Activated naive CD4-positive, alpha-beta T cell treated with anti-CD3 and anti-CD28 coated beads, Interleukin-2, amount 10 ng/mL, durations not matched to agents 7 days and 5 days (primary cell): ENCODE measurements at regions not wholly inside any gene's neighbourhood (a gene's known extent, or its start where the extent isn't known, plus 50 kb on each side); places are given as distances from the start of the nearest gene placed in this dataset.

Source experiments
- CTCF ChIA-PET: fragments of 350-600 bp; sonication (Branson Sonifier 250); formaldehyde crosslinking; loops from one replicate; lab custom pipeline; 2021; ENCODE audit warnings: antibody characterized with exemption; lab: Charles Lee
- DNase-seq: peaks from one replicate; pipeline ENCODE4 v3.0.0-alpha.2; 2020
- H3K27ac Mint-ChIP-seq: one replicate; pipeline ENCODE4 v1.8.0; 2021; ENCODE audit warnings: mild to moderate bottlenecking, moderate library complexity, mixed read lengths
- H3K27me3 Mint-ChIP-seq: one replicate; pipeline ENCODE4 v1.8.0; 2021; ENCODE audit warnings: mild to moderate bottlenecking, mixed read lengths
- H3K36me3 Mint-ChIP-seq: one replicate; pipeline ENCODE4 v1.8.0; 2021; ENCODE audit warnings: mixed read lengths
- H3K4me1 Mint-ChIP-seq: one replicate; pipeline ENCODE4 v1.8.0; 2021; ENCODE audit warnings: mixed read lengths
- H3K4me3 Mint-ChIP-seq: one replicate; pipeline ENCODE4 v1.8.0; 2021; ENCODE audit warnings: mild to moderate bottlenecking, moderate library complexity, mixed read lengths
- H3K9me3 Mint-ChIP-seq: one replicate; pipeline ENCODE4 v1.8.0; 2021; ENCODE audit warnings: mixed read lengths

DNA sequence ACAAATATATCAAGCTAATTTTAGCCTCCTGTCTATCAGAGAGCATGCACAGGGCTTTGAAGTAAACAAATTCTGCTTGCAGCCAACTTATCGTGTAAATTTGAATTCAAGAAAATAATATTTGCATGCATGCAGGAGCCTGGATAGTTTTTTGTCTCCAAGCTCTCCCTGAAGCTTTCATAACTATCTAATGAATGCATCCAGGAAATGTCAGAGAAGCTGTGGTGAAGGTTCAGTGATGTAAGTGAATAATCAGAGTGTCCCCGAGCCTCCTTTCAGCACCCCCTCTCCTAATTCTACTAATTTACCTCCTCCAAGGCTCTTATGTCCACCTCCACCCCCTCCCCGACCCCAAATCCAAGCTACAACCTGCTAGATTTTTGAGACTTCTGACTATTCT lies 172.0 kb upstream of the ZNF32 start:
- no peaks in the 10 kb centered on the region for H3K36me3 Mint-ChIP-seq
- no peak overlapping the region for H3K27ac Mint-ChIP-seq
- CTCF ChIA-PET = no interaction called here
- no peak for DNase-seq
- no peak overlapping the region for H3K4me3 Mint-ChIP-seq
- no peaks in the 10 kb centered on the region for H3K9me3 Mint-ChIP-seq
- peaks cover 10% of the 10 kb centered on the region for H3K27me3 Mint-ChIP-seq
- H3K4me1 Mint-ChIP-seq = peaks cover 63% of the 10 kb centered on the region

DNA sequence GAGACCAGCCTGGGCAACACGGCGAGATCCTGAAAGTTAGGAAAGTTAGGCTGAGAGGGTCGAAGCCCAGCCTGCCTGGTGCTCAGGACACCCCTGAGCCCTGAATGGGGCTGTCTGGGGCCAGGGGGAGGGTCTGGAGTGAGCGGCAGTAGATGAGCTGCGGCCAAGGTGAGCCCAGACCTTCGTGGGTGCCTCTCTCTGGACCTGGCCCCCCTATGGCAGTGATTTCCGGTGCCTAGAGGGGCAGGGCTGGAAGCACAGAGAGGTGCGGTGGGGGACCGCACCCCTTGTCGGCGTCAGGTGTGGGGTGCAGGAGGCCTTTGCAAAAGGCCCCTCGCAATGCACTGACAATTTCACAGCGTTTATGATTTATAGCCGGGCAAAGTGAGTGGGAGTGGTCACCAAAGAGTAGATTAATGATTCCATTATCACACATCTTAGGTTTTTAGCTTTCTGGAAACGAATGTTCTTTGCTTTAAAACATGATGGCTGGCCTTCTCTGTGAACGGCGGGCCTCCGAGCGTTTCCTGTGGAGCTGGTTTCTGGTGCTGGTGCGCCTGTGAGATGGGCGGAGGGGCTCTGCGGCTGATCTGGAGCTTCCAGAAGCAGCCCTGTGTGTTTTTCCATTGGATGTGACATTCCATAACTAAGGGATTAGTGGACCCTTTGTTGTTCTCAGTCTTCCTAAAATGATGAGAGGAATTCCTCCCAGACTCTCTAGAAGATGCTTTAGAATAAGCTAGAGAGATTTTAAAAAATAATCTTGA lies 171.0 kb upstream of the ZNF32 start:
- H3K9me3 Mint-ChIP-seq = no peaks in the 10 kb centered on the region
- no peak overlapping the region for H3K27ac Mint-ChIP-seq

DNA sequence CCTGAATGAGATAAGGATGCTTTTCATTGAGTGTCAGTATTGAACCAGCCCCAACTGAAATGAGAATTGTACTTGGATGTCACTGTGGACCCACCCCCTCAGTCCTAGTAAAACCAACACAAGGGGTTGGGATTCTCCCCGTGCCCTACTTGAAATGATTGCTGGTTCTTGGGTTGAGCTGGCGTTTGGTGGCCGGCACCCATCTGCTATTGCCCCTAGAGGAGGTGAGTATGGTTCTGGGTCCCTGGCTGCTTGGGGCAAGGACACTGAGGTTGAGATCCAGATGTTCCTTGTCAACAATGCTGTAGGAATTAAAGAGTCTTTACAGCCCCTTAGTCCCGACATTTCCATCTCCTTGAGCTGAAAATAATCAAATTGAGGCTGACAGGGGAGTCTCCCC lies 170.0 kb upstream of the ZNF32 start:
- Mint-ChIP-seq H3K4me3 (no peak overlapping the region), H3K9me3 (no peaks in the 10 kb centered on the region), H3K27ac (no peak overlapping the region), H3K27me3 (peaks cover 10% of the 10 kb centered on the region), H3K4me1 (peaks cover 69% of the 10 kb centered on the region), H3K36me3 (no peaks in the 10 kb centered on the region)
- no peak for DNase-seq
- CTCF ChIA-PET = no interaction called here

More for the DNA sequence above, 171.0 kb upstream of the ZNF32 start:
- no peak for DNase-seq
- Mint-ChIP-seq H3K27me3 (peaks cover 10% of the 10 kb centered on the region), H3K36me3 (no peaks in the 10 kb centered on the region), H3K4me3 (no peak overlapping the region), H3K4me1 (peaks cover 72% of the 10 kb centered on the region)
- CTCF ChIA-PET = no interaction called here

DNA sequence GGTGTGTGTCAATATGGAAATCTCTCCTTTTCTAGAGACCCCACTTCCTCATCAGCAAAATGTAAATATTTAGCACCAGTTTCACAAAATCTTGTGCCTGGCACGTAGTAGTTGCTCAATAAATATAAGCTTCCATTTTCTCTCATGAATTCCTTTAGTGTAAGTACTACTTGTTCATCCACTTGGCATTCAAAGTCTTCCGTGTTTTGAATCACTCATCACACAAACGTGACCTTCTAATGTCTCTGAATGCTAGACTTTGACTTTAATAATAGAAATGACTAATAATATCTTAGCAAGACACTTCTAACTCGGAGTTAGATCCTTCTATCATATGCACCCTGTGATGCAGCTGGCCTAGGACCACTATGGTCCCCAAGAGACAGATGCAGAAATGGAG lies 168.7 kb upstream of the ZNF32 start:
- peaks cover 57% of the 10 kb centered on the region for H3K4me1 Mint-ChIP-seq
- H3K4me3 Mint-ChIP-seq = no peak overlapping the region
- CTCF ChIA-PET = interaction anchor here (0.6 kb wide), 1 partner anchor 134 kb away, joined by 4 read pairs; no protein-coding TSS in a partner anchor
- DNase-seq = no peak
- H3K27ac Mint-ChIP-seq = no peak overlapping the region
- H3K27me3 Mint-ChIP-seq = peaks cover 10% of the 10 kb centered on the region
- H3K36me3 Mint-ChIP-seq = no peaks in the 10 kb centered on the region
- H3K9me3 Mint-ChIP-seq = no peaks in the 10 kb centered on the region

DNA sequence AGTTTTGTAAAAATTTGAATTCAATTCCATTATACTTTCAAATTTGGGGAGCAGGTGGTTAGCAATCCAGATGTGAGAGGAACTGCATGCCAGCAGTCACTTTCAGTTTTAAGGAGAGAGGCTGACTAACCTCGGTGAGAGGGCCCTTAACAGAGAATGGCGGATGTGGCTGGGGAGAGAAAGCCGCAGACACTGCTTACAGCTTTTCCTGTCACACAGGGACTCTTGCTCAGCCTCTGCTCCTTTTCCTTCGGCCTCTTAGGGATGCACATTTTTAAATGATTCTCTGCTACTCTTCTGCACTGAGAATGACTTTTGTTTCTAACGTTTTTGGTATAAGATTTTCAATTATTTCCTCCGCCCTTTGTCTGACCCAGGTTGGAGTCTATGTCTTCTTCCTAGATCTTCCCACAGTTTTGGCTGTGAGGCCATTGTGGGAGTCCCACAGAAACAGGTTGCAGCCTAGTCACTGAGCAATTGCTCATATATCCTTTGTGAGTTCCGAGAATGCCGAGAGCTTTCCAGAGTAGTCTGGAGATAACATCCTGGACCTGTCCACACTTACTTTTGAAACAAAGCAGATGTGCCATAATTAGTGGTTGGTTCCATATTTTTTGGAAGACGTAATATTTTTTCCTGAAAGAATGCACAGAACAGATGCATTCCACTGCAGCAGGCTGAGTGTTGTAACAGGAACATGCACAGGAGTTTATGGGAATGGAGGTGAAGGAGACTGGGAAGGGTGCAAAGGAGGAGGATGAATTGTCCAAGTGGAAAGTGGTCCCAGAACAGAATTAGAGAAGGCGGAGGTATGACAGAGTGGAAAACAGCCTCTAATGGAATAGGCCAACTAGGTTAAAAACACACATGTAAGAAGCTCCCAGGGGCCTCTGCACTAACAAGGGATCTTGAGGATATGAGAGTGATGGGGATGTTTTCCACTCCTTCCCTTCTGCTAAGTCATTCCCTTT lies 168.0 kb upstream of the ZNF32 start:
- peaks cover 51% of the 10 kb centered on the region for H3K4me1 Mint-ChIP-seq
- H3K27me3 Mint-ChIP-seq = peaks cover 10% of the 10 kb centered on the region
- DNase-seq = peak; percentile 89
- CTCF ChIA-PET = interaction anchor here (0.6 to 0.7 kb wide), 2 partner anchors 134 to 213 kb away, joined by 3 to 4 read pairs; no protein-coding TSS in a partner anchor
- peak overlapping the region; percentile 50 for H3K4me3 Mint-ChIP-seq
- no peaks in the 10 kb centered on the region for H3K9me3 Mint-ChIP-seq
- no peaks in the 10 kb centered on the region for H3K36me3 Mint-ChIP-seq
- H3K27ac Mint-ChIP-seq = peak overlapping the region; percentile 54

DNA sequence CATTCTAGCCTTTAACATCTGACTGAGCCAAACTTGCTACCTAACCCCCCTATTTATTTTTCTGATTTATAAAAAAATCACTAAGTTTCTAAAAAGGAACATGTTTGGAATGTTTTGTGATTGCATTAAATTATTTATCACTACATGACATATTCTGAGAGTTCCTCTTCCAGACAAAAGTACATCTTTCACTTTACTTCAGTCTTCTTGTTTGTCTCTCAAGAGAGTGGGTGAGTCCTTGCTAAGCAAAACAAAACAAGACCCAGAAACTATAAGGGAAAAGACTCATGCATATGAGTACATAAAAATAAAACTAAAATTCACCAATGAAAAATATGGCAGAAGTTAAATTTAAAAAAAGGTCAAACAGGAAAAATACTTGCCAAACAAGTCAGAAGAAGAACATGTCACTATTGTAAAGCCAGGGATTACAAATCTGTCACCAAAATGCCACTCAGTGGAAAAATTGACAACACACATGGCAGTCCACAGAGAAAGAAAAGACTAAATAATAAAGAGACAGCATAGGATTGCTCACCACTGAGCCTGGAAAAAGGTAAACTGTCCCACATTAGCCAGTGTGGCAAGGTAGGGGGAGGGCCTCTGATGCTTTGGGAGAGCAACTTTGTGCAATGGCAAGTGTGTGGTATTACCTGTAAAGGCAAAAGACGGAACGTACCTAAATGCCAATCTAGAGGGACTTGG lies 166.7 kb upstream of the ZNF32 start:
- no peak for DNase-seq
- H3K4me3 Mint-ChIP-seq = no peak overlapping the region
- no peaks in the 10 kb centered on the region for H3K9me3 Mint-ChIP-seq
- H3K27ac Mint-ChIP-seq = peak overlapping the region; percentile 29
- no peaks in the 10 kb centered on the region for H3K36me3 Mint-ChIP-seq
- CTCF ChIA-PET = no interaction called here
- peaks cover 59% of the 10 kb centered on the region for H3K4me1 Mint-ChIP-seq
- peaks cover 10% of the 10 kb centered on the region for H3K27me3 Mint-ChIP-seq

DNA sequence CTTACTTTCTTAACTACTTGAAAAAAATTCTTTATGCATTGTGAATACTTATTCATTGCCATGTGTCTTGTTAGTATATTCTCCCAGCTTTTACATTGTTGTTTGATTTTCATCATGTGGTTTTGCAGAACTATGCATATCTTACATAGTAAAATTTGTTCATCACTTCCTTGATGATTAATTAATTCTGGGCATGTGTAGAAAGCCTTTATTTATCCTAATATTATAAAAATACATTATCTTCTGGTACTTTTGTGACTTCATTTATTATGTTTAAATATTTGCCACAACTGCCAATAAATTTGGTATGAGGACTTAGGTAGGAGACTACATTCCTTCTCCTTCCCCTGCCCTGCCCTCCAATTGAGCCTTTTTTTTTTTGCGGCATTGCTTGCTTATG lies 166.0 kb upstream of the ZNF32 start:
- Mint-ChIP-seq H3K27me3 (peaks cover 6% of the 10 kb centered on the region), H3K27ac (no peak overlapping the region), H3K9me3 (no peaks in the 10 kb centered on the region), H3K4me3 (no peak overlapping the region), H3K36me3 (no peaks in the 10 kb centered on the region), H3K4me1 (peaks cover 65% of the 10 kb centered on the region)
- CTCF ChIA-PET = no interaction called here
- no peak for DNase-seq

DNA sequence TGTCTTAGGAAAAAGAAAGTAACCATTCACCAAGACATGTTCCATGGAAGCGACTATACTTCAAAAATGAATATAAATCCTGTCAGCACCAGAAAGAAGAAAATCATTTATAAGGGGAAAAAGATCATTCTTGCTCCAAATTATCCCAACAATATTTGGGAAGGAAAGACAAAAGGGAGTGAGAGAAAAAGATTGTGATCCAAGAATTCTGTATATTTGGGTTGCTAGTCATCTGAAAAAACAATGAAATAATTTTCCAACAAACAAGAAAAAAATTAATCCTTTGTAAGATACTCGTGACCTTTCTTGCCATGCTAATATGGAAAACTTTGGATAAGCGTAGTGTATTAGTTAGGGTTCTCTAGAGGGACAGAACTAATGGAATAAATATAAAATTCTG lies 163.2 kb upstream of the ZNF32 start:
- Mint-ChIP-seq H3K4me3 (no peak overlapping the region), H3K27me3 (no peaks in the 10 kb centered on the region), H3K36me3 (no peaks in the 10 kb centered on the region), H3K27ac (no peak overlapping the region), H3K4me1 (peaks cover 69% of the 10 kb centered on the region), H3K9me3 (no peaks in the 10 kb centered on the region)
- CTCF ChIA-PET = no interaction called here
- no peak for DNase-seq

DNA sequence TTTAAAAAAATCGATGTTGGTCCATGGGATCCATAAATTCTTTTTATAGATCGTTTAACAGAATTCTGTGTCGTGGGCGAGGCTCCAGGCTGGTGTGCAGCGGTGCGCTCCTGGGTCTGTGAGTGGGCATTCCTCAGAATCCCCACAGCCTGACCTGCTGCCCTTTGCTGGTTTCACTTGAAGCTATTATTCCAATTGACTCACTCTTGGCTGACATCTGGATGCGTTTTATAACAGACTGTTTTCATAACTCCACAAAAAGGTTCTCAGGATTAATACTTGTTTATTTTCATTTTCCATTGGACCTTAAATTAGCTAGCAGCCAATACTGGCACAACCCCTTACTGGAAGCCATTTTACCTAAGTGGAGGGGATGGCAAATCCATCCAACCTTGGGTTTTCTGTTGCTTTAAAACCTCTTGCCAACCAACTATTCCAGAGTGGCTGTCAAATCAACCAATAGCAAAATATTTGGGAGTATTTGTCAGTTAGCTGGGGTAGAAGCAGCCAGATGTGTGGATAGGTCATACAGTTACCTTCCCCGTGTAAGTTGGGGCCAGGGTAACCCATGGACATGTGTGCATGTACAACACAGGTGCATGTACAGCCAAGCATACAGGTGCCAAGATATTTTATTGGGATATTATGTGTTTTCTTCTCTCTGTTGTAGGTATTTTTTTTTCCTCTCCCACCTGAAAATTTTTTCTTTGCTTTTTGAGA lies 160.7 kb upstream of the ZNF32 start:
- DNase-seq = no peak
- H3K9me3 Mint-ChIP-seq = no peaks in the 10 kb centered on the region
- no peak overlapping the region for H3K4me3 Mint-ChIP-seq
- CTCF ChIA-PET = interaction anchor here (1.7 kb wide), 1 partner anchor 9 kb away, joined by 4 read pairs; no protein-coding TSS in a partner anchor
- no peaks in the 10 kb centered on the region for H3K27me3 Mint-ChIP-seq
- no peak overlapping the region for H3K27ac Mint-ChIP-seq
- peaks cover 57% of the 10 kb centered on the region for H3K4me1 Mint-ChIP-seq
- H3K36me3 Mint-ChIP-seq = no peaks in the 10 kb centered on the region

DNA sequence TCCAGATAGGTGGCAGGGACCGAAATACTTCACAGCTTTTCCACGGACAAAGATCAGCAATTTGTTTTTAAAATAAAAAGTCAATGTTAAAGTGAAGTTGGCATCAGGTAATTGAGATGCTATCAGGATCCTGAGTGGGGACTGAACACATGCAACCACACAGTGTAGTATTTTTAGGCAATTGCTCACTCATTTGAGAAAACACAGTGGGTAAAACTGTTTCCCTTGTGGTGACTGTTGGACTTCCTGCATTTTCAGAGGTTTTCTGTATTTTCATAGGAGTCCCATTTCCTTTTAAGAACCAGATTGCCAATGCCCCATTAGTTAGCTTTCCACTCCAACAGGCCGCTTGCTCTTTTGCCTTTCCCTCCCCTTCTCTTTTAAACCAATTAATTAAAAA lies 159.5 kb upstream of the ZNF32 start:
- H3K27ac Mint-ChIP-seq = peak overlapping the region; percentile 24
- DNase-seq = no peak
- H3K4me3 Mint-ChIP-seq = no peak overlapping the region
- no peaks in the 10 kb centered on the region for H3K36me3 Mint-ChIP-seq
- H3K27me3 Mint-ChIP-seq = peaks cover 5% of the 10 kb centered on the region
- CTCF ChIA-PET = no interaction called here
- no peaks in the 10 kb centered on the region for H3K9me3 Mint-ChIP-seq
- peaks cover 57% of the 10 kb centered on the region for H3K4me1 Mint-ChIP-seq

DNA sequence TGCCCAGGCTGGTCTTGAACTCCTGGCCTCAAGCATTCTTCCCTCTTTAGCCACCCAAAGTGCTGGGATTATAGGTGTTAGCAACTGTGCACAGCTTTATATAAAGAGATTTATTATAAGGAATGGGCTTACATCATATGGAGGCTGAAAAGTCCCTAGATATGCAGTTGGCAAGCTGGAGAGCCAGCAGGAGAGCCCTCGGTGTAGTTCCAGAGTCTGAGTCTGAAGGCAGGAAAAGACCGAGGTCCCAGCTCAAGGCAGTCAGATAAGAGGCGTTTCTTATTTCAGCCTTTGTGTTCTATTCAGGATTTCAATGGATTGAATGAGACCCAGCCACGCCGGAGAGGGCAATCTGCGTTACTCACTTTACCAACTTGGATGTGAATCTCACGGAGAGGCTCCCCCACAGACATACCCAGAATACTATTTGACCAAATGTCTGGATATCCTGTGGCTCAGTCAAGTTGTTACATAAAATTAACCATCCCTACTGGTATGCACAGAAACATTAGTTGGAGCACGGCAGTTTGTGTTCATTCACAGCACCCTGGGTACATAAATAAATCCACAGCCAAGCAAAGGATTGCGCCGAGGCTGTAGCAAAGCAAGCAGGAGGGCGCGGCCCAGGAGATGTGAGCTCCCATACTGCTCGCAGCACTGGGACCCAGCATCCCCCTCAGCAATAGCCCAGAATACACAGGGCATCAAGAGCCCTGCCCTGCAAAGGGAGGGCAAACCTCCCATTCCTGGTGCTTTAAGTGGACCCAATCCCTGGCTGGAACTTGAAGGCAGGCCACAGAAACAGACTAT lies 158.4 kb upstream of the ZNF32 start:
- CTCF ChIA-PET = interaction anchor here (0.7 kb wide), 1 partner anchor 12 kb away, joined by 3 read pairs; no protein-coding TSS in a partner anchor
- Mint-ChIP-seq H3K36me3 (no peaks in the 10 kb centered on the region), H3K27me3 (peaks cover 5% of the 10 kb centered on the region), H3K27ac (peak overlapping the region; percentile 51), H3K4me1 (peaks cover 60% of the 10 kb centered on the region), H3K4me3 (no peak overlapping the region), H3K9me3 (no peaks in the 10 kb centered on the region)
- DNase-seq = no peak

DNA sequence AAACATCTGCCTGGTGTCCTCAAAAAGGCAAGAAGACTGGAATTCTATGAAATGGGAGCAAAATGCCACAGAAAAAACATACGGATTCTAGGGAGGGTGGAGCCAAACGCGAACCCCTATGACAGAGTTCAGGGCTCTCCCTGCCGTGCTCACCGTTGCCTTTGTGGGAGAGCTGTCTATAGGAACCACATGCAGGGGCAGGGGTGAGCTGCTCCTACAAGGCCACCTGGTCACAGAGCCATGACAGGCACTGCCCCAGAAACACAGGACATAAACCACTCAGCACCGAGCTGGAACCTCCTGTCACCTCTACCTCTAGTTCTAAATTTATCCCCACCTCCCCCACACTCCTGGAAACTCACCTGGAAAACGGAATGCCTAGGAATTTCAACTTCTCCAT lies 155.1 kb upstream of the ZNF32 start:
- no peaks in the 10 kb centered on the region for H3K9me3 Mint-ChIP-seq
- no peak for DNase-seq
- H3K27me3 Mint-ChIP-seq = peaks cover 14% of the 10 kb centered on the region
- no peaks in the 10 kb centered on the region for H3K36me3 Mint-ChIP-seq
- no peak overlapping the region for H3K4me3 Mint-ChIP-seq
- H3K27ac Mint-ChIP-seq = no peak overlapping the region
- CTCF ChIA-PET = no interaction called here
- H3K4me1 Mint-ChIP-seq = peaks cover 50% of the 10 kb centered on the region
